Kidney glomerular epithelial cell (primary cell): ENCODE measurements at regions not wholly inside any gene's neighbourhood (a gene's known extent, or its start where the extent isn't known, plus 50 kb on each side); places are given as distances from the start of the nearest gene placed in this dataset.
"Not testable (repeated sequence)": the region's sequence is repeated elsewhere in the genome, so short reads cannot be mapped to it uniquely, and the experiment has no call there.

Experiments used
- DNase-seq: peaks from one replicate; lab custom pipeline; 2025; lab: John Stamatoyannopoulos, UW

DNA sequence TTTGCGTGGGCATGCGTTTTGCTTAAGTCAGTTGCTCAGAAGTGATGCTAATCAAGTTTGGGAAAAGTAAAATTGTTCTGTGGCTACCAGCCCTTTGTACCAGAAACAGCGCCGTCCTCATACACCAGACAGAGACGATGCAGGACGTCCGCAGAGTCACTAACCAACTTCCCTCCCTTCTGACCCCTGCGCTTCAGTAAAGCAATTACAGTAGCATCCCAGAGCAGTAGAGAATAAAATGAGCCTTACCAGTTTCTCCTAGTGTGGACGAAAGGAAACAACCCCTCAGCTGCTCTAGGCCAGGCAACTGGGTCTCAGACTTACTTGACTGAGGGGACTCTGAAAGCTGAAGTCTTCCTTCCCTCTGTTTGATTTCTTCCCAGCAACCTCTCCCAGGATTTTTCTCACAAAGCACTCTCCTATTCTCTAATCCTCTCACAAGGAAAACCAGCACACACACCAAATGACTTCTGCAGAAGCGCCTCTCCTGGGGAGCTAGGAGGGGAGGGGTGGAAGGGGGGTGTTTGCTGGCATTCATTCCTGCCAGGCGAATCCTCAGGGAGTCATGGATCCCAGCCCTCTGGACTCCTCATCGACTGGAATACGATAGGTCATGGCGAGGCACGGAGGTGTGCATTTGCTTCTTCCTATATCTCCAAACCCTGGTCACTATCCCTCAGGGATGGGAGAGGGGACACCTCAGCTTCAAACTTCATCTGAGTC, 56.0 kb upstream of the MID1 start:
- DNase-seq: no peak

DNA sequence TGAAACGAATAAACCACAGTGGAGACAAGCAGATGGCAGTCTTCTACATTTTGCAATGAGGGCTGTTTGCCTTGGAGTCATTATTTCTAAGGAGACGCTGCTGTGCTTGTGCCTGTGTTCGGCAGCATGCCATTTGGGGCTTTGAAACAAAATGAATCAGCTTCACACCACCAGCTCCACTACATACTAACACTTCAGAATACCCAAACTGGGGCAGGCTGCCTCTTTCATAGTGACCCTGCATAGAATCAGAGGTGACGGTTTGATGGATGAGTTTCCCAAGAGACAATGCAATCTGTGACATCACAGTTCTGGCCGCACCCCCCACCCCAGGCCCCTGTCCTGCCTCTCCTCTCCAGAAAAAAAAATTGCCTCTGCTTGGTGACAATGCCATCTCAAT, 57.1 kb upstream of the MID1 start:
- DNase-seq: no peak

DNA sequence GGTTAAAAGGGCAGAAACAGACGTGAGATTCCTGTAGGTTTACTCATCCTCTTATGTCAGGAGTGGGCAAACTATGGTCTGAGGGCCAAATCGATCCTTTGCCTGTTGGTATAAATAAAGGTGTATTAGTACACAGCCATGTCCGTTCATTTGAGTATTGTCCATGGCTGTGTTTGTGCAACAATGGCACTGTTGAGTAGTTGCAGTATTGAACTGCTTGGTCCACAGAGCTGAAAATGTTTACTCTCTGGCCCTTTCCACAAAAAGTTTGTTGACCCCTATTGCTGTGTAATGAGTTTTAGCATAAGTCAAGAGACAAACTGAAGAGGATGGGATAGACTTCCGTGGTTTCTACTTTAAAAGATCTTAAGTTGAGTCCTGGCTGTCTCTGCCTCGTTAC, 59.0 kb upstream of the MID1 start:
- no peak for DNase-seq

DNA sequence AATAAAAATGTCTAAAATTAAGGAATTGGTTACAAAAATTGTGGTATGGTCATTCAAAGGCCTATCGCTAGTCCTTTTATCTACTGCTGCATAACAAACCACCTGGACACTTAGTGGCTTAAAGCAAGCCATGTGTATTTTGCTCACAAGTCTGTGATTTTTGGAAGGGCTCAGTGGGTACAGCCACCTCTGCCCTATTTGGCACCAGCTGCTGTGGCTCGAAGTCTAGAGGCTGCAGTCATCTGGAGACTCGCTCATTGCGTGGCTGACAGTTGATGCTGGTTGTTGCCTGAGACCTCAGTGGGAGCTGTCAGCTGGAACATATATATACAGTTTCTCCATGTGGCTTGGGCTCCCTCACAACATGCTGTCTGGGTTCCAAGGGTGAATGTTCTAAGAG, 60.8 kb upstream of the MID1 start:
- DNase-seq: no peak

DNA sequence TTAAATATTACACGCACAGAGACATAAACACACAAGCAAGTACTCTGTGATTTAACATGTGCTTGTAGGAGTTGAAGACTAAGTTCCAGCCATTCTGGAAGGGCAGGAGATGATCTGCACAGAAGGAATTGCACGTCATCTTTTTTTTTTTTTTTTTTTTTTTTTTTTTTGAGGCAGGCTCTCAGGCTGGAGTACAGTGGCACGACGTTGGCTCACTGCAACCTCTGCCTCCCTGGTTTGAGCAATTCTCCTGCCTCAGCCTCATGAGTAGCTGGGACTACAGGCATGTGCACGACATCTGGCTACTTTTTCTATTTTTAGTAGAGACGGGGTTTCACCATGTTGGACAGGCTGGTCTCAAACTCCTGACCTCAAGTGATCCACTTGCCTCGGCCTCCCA, 63.2 kb upstream of the MID1 start:
- DNase-seq: not testable (repeated sequence)

DNA sequence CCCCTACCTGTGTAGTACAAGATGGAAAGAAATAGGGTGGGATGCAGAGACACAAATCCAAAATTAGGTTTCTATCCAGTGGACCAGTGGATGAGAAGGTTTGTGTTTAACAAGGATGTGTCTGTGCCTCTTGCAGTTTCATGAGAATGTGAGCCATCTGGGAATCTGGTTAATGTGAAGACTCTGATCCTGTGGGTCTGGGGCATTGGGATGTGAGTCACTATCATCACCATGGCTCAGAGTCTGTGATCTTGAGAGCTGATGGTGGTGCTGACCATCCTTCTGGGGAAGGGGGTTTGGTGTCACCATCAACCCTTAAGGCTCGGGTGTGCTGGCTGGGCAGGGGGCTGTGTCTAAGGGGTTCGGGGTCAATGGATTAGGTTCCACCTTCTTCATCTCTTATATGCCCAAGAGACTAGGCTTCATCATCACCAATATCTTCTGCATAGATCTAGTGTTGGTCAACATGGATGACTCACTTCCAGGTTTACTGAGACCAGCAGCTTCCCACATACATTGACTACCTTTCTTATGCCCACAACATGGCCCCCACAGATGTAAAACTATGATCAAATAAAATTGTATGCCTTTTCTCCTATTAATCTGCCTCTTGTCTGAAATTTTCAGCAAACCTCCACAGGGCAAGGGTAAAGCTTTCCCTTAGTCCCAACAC, 65.7 kb upstream of the MID1 start:
- DNase-seq: no peak

DNA sequence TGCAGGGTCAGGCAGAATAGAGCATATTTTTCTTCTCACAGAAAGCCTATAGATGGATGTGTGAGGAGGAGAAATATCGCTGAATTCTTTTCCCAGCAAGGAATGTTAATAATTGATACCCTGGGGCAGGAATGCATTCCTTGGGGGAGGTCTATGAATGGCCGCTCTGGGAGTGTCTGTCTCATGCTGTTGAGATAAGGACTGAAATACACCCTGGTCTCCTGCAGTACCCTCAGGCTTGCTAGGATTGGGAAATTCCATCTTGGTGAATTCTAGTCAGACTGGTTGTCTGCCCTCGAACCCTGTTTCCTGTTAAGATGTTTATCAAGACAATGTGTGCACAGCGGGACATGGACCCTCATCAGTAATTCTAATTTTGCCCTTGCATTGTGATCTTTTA, 71.4 kb upstream of the MID1 start:
- not testable (repeated sequence) for DNase-seq

DNA sequence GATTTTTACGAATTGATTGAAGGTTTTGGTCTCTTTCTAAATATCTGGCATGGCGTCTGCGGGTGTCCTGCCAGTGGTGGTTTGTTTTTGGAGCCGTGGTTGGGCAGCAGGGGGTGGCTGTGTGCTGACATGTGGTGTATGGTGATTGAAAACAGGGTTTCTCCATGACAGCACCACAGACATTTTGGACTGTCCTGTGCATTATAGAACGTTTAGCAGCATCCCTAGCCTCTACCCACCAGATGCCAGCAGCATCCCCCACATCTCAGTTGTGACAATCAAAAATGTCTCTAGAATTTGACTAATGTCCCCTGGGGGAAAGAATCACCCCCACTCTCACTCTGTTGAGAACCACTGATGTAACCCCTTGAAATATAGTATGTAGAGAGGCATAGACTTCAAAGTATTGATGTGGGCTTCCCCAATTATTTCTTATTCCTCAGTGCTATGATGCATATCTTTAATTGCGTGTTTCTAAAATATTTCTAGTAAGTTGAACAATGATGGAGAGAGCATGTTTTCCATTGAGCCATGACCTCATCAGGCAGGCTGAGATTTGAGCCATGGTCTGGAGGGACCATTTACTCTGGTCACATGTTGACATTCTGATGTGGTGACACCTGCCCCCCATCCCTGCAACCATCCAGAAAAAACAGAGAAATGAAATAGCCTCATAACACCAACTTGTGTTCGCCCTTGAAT, 77.4 kb upstream of the MID1 start:
- no peak for DNase-seq

DNA sequence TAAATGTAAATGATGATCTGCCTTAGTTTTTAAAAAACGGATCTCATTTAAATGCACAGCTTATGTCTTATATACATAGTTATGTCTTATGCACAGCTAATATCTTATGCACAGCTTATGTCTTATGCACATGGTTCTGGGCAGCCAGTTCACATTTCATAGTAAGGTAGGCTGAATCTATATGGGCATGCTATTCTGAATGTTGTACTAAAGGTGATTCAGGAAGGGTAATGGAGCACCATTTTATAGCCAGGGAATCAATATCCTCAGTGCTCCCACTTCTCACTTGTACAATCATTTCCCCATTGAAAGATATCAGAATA, 77.9 kb upstream of the MID1 start:
- no peak for DNase-seq

DNA sequence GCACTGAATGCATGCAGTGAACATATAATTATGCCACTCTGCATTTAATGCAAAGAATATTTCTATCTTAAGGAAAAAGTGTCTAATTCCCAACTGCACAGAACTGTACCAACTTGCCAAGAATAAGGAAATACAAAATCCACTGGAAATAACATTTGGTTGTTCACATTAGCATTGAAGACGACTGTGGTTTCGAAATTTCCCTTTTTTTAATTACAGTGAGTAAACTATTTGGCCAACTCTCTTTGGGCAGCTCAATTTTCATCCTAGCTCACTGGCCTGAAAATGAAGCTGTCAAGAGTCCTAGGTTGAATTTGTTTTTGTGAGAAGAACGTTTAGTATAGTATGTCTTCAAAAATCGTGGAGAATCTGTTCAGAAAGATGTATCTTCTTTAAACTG, 81.6 kb upstream of the MID1 start:
- no peak for DNase-seq

DNA sequence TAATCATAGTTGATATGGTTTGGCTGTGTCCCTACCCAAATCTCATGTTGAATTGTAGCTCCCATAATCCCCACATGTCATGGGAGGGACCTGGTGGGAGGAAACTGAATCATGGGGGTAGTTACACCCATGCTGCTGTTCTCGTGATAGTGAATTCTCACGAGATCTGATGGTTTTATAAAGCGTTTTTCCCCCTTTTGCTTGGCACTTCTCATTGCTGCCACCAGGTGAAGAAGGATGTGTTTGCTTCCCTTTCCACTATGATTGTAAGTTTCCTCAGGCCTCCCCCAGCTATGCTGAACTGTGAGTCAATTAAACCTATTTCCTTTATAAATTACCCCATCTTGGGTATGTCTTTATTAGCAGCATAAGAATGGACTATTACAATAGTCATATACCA, 86.0 kb upstream of the MID1 start:
- DNase-seq: not testable (repeated sequence)

DNA sequence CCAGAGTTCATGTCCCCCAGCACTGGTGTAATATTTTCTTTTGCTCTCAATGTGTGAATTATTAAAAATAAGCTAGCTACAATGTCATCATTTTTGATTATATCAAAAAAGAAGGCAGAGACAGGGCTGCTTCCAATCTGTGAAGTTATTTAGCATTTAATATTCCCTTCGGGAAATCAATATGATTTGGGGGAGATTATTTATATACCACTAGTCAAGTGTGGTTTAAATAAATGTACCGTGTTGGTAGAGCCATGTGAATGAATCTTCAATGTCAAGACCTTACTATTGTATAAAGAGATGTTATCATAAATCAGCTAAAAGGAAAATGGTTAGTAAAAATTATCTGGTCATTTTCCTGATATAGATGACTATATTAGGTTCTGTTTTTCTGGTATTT, 87.4 kb upstream of the MID1 start:
- DNase-seq: no peak

DNA sequence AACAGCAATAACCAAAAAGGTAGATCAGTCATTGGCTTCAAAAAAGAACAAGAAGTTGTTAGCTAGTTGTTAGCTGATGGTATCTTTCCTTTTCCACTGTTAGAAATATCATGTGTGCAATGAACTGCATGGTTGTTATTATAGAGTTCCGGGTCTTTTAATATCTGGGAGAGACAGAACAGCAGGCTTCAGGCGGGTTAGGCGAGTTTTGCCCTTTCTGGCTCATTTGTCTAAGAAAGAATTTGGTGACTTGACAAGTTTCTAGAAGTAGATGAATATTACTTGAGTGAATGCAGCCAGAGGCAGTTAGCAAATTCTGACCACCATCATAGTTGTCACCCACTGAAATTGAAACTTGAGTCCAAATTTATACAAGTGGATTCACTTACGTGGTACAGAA, 88.9 kb upstream of the MID1 start:
- DNase-seq: no peak

DNA sequence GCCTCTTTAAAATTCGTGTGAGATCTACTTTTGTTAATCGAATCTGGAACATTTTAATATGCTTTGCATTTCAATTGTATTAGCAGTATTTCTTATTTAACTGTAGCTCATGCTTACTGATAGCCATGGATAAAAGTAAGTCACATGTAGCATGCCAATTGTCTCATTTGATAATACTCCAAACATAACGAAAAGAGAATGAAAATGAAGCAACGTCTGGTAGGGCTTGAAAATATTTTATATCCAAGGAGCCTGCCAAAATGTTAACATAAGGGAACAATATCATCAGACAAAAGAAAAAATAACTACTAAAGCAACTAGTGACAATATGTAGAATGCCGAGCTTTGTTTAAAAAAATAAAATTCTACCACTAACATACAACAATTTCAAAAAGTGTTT, 94.1 kb upstream of the MID1 start:
- DNase-seq: no peak

DNA sequence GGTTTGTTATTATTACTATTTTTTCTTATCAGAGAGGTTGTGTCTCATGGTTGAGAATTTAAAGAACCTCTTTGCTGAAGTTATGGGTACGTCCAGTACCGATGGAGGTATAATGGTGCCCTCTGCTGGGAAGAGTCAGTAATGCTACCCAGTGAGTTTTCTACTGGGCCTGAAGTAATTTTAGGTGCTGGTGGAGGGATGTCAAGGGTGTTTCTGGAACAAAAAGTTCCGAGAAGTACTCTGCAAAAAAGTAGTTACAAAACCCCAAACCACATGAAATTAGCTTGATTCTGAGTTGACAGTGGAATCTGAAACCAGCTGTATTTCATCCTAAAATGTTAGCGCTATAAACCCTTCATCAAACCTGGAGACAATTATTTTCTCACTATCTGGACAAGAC, 102.5 kb upstream of the MID1 start:
- DNase-seq: no peak

DNA sequence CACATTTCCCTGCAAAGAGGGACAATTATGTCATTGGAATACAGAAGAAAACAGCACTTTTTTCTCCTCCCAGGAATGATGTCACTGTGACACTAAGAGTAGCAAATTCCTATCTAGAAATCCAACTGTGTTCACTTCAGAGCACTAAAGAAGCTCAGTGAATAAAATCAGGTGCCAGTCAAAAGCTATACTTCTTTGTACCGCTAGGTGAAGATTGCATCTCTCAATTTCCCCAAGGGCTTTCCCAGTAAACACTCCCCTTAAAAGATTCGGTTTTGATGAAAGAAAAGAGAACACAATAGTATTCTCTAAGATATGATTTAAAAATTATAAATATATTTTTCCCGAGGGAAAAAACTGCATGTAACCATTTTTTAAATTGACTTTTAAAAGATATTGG, 104.7 kb upstream of the MID1 start:
- no peak for DNase-seq

DNA sequence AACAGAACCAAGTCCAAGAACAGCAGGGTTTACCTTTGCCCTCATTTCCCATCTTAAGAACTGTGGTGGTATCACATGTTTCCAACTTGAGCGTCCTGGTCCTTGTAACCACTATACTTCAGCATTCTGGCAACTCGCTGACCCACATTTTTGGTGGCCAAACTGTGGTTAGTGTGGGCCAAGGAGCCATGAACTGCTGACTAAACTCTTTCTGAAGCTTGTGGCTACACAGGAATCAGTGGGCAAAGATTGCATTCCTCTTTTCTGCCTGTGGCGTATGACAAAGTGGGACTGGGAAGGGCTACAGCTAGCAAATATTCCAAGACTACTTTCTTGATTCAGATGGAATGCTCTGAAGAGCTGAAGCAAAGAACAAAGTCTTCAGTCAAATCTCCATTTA, 106.3 kb upstream of the MID1 start:
- no peak for DNase-seq

DNA sequence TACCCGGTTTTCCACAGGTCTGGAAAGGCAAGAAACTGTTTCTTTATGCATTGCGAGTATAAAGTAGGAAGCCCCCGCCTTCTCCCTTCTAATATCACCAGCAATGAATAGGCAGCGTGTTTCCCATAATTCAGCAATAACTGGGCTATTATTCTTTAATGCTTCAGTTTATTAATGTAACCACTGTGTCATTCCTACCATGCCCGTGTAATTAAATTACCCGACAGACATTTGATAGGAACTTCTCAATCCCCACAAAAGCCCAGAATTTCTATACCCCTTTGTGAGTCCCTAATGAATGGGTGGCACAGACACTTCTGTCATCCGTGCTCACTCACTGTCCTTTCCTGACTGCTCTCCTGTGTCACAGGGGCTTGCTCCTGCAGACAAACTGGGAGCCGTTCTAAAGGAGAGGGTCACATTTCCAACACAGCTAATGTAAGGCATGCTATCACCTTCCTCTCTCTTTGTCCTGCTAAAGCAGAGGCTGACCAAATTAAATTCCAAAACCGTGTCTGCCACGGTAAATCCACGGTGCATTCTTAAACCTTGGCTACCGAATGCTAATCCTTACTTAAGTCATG, 108.5 kb upstream of the MID1 start:
- DNase-seq: no peak

DNA sequence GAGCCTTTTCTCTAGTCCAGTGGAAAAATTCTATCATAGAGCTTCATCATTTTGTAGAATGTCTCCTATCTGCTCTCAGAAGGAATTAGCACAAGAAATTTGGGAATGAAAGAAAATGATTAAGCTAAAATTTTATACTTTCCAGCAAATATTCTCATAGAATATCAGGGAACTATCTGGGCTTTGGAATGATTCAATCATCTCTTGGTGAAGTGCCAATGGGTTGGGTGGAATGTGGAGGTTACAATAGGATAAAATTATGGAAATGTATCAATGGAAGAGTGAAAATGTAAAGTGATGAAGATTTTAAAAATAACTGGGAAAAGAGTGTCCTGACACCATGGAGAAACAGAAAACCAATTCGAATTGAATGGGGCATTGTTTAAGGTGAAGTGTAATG, 119.0 kb upstream of the MID1 start:
- DNase-seq: no peak

DNA sequence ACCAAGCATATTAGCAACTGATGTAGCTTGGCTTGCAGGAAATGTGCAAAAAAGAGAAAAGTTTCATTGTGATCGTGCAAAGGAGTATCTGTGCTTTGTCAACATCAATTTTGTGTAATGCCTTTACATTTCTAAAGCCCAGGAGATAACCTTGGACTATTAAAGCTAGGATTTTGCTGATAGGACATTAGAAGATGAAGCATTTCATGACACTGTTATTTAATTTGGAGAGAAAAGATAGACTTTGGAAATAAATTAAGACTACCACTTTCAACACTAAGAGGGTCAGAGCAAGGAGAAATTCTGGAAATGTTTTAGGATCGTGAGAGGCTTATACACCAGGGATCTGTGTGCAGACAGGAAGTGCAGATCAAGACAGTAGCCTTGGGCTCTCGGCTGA, 120.6 kb upstream of the MID1 start:
- no peak for DNase-seq

DNA sequence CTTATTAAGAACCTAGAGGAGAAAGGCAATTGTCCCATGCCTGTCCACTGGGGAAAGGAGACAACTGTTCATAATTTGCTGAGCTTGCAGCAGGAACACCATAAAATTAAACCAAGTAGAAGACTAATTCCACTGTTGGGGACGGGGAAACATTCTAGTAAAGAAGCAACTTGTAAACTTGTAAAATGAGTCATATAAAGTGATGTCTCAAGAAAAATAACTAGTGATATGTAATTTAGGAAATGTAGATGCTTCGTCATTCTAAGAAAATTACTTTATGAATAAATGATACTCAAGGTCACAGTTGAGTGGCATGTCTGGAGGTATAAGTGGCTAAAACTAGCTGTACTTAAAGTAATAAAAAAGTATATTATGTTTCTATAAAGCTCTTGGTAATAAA, 121.2 kb upstream of the MID1 start:
- DNase-seq: no peak

DNA sequence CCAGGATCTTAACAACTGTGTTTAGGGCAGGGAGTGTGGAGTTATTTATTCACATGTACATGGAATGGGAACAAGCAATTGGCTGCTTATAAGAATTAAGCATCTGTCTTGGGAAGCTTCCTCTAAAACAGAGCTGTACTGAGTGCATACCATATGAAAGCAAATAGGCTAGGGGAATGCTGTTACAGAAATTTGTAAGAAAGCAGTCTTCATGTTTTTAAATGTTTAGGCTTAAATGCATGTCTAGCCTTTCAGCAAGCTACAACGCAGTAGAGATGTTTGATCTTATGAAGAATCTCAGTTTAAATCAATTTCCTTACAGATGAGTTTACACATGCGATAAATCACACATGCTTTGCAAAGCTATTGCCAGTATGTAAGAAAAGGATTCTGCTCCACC, 123.1 kb upstream of the MID1 start:
- no peak for DNase-seq

DNA sequence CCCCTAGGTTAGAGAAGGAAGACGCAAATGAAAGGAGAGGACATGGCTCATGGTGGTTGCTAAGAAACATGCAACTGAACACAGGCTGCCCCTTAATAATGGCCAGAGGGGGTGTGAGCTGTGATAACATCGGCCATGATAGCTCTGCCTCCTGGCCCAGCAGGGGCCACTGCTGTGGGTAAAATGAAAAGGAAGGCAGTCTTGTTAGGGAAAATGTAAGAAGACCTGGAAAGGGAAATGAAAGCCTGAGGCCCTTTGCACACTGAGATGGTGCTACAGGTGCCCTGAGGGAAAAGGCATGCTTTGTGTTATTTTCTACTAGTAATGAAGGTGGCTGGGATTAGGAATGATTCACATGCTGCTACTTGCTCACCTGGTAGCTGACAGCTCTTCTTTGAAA, 123.6 kb upstream of the MID1 start:
- no peak for DNase-seq
